ENCODE measurements at regions not wholly inside any gene's neighbourhood (a gene's known extent, or its start where the extent isn't known, plus 50 kb on each side); places are given as distances from the start of the nearest gene placed in this dataset.

GRCh38 chr6:156013155-156013554 lies 557.5 kb upstream of the NOX3 start:
- no peak for DNase-seq (ENCODE audit: low read depth in 3 of 3)

GRCh38 chr6:156009656-156010055 lies 554.0 kb upstream of the NOX3 start:
- DNase-seq (ENCODE audit: low read depth in 3 of 3) = peak in 1 of 3 experiments; percentile 13

- DNase-seq (ENCODE audit: low read depth in 3 of 3) = no peak
Observed at GRCh38 chr6:156004796-156005195, 549.2 kb upstream of the NOX3 start.

GRCh38 chr6:155996151-155996550 lies 540.5 kb upstream of the NOX3 start:
- DNase-seq (ENCODE audit: low read depth in 3 of 3) = no peak

- DNase-seq (ENCODE audit: low read depth in 3 of 3) = no peak
Observed at GRCh38 chr6:155995281-155995680, 539.6 kb upstream of the NOX3 start.

- DNase-seq (ENCODE audit: low read depth in 3 of 3) = no peak
Observed at GRCh38 chr6:155994086-155994485, 538.4 kb upstream of the NOX3 start.

- DNase-seq (ENCODE audit: low read depth in 3 of 3) = no peak
Observed at GRCh38 chr6:155993240-155993639, 537.6 kb upstream of the NOX3 start.

- DNase-seq (ENCODE audit: low read depth in 3 of 3) = no peak
Observed at GRCh38 chr6:155985660-155986138, 530.1 kb upstream of the NOX3 start.

GRCh38 chr6:155980768-155981079 lies 525.1 kb upstream of the NOX3 start:
- no peak for DNase-seq (ENCODE audit: low read depth in 3 of 3)

GRCh38 chr6:155980014-155980767 lies 524.6 kb upstream of the NOX3 start:
- DNase-seq (ENCODE audit: low read depth in 3 of 3) = no peak

- DNase-seq (ENCODE audit: low read depth in 3 of 3) = no peak
Observed at GRCh38 chr6:155975506-155975905, 519.9 kb upstream of the NOX3 start.

GRCh38 chr6:155974811-155975323 lies 519.2 kb upstream of the NOX3 start:
- no peak for DNase-seq (ENCODE audit: low read depth in 3 of 3)

- DNase-seq (ENCODE audit: low read depth in 3 of 3) = no peak
Observed at GRCh38 chr6:155974359-155974758, 518.7 kb upstream of the NOX3 start.

- no peak for DNase-seq (ENCODE audit: low read depth in 3 of 3)
Observed at GRCh38 chr6:155970876-155971708, 515.5 kb upstream of the NOX3 start.

- no peak for DNase-seq (ENCODE audit: low read depth in 3 of 3)
Observed at GRCh38 chr6:155970472-155970871, 514.8 kb upstream of the NOX3 start.

- no peak for DNase-seq (ENCODE audit: low read depth in 3 of 3)
Observed at GRCh38 chr6:155968921-155969320, 513.3 kb upstream of the NOX3 start.

GRCh38 chr6:155967322-155967721 lies 511.7 kb upstream of the NOX3 start:
- no peak for DNase-seq (ENCODE audit: low read depth in 3 of 3)

GRCh38 chr6:155964544-155964943 lies 508.9 kb upstream of the NOX3 start:
- DNase-seq (ENCODE audit: low read depth in 3 of 3) = no peak

GRCh38 chr6:155962276-155962675 lies 506.6 kb upstream of the NOX3 start:
- DNase-seq (ENCODE audit: low read depth in 3 of 3) = no peak

GRCh38 chr6:155959898-155960495 lies 504.4 kb upstream of the NOX3 start:
- DNase-seq (ENCODE audit: low read depth in 3 of 3) = no peak

GRCh38 chr6:155958550-155958949 lies 502.9 kb upstream of the NOX3 start:
- DNase-seq (ENCODE audit: low read depth in 3 of 3) = no peak

- DNase-seq (ENCODE audit: low read depth in 3 of 3) = no peak
Observed at GRCh38 chr6:155955038-155955437, 499.4 kb upstream of the NOX3 start.

GRCh38 chr6:155954149-155954548 lies 498.5 kb upstream of the NOX3 start:
- DNase-seq (ENCODE audit: low read depth in 3 of 3) = no peak
